AG08395 (cell line): ENCODE measurements at regions not wholly inside any gene's neighbourhood (a gene's known extent, or its start where the extent isn't known, plus 50 kb on each side); places are given as distances from the start of the nearest gene placed in this dataset.
"Not testable (repeated sequence)": the region's sequence is repeated elsewhere in the genome, so short reads cannot be mapped to it uniquely, and the experiment has no call there.

ENCODE experiments used
- DNase-seq: peaks from one replicate; pipeline ENCODE4 v3.0.0; 2012; ENCODE audit warnings: mixed read lengths, low spot score

DNA sequence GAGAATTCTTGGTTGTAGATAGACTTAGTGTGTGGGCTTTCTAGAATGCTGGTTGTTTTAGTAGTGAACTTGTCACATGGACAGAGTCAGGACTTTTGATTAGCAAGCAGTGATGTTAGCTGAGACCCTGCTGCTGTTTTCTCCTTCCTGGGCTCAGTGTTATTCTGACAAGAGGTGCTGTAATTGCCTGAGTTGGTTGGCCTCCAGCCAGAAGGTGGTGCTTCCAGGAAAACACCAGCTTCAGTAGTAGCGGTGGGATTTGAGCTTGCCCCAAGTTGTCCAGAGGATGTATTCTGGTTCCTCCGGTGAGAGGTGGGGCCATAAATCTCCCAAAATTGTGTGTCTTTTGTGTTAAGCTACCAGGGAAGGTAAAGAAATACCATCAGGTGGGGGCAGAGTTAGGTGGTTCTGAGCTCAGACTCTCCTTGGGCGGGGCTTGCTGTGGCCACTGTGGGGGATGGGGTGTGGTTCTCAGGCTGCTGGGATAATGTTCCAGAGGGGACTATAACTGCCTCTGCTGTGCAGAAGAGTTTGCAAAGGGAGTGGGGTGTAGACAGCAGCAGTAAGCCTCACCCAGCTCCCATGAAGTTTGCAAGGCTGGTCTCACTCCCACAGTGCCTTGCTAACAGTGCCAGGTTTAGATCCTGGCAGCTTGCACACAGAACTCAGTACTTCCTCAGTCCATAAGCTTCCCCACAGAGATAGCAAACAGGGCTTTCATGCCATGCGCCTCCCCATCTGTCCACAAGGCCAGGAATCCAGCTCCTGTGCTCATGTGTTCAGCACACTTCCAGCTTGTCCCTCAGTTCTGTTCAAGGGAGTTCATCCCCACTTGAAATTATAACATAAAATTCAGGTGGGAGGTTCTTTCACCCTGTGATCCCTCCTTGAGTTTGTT, 278.4 kb upstream of the PTCHD4 start:
- no peak for DNase-seq

DNA sequence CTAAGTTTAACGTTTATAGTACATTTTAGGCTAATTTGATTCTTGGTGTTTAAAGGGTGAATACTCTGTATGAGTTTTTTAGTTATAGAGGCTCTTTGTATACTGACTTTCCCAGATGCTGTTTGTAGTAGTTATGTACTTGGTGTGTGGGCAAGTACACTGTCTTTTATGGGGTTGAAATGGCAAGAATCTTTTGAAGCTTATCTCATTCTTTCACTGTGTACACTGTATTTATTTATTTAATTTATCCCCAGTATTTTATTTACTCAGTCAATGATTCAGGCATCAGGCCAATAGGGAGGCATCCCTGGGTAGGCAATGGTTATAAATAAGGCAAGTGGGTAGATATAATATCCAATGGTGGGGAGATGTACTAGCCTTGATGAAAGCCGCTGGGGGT, 277.0 kb upstream of the PTCHD4 start:
- no peak for DNase-seq

DNA sequence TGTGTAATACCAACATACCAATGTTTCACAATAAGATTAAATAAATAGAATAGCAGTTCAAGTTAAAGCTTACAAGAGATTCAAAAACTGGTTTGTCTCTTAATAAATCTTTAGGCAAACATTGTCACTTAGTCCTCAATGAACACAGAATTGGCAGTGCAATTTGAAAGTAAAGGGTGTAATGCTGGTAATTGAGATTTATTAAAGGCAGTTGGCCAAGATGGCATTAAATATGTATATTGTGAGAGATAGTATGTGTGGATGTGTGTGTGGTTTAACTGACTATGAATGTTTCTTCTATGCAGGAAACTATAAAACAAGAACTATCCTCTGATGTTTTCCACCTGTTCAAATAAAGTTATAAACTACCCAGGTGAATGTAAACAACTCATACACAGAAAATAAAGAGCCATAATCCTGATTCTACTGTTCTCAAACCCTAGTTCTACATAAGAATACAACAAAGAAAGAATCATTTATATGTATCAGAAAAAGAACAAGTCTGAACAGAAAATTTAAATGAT, 267.9 kb upstream of the PTCHD4 start:
- DNase-seq: no peak

DNA sequence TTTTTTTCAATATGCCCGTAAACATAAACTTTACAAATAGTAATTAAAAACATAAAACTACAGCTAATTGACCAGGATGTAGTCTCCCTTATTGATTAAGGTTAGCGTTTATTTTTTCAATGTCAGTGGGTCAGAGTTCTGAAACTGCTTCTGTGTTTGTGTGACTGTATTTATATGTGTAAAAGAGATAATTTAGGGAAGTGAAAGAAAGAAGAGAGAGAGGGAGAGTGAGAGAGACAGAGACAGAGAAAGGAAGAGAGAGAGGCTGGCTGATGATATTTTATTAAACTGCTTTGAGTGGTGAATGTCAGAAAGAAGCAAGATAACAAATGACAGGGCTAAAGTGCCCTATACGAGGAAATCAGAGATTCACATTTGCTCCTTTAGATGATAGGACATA, 266.1 kb upstream of the PTCHD4 start:
- no peak for DNase-seq

DNA sequence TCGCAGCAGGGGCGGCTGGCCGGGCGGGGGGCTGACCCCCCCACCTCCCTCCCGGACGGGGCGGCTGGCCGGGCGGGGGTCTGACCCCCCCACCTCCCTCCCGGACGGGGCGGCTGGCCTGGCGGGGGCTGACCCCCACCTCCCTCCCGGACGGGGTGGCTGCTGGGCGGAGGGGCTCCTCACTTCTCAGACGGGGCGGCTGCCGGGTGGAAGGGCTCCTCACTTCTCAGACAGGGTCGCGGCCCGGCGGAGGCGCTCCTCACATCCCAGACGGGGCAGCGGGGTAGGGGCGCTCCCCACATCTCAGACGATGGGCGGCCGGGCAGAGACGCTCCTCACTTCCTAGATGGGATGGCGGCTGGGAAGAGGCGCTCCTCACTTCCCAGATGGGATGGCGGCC, 260.2 kb upstream of the PTCHD4 start:
- not testable (repeated sequence) for DNase-seq

DNA sequence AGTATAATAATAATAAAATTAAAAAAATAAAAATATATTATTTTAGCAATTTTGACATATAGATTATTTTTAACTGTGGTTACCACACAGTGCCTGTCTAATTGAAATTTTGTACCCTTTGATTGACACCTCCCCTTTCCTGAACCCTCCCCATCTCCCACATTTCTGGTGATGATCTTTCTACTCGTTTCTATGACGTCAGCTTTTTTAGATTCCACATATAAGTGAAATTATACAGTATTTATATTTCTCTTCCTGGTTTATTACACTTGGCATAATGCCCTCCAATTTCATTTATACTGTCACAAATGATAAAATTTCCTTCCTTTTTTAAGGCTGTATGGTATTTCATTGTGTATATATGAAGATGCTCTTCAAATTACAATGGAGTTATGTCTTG, 258.1 kb upstream of the PTCHD4 start:
- DNase-seq: no peak

DNA sequence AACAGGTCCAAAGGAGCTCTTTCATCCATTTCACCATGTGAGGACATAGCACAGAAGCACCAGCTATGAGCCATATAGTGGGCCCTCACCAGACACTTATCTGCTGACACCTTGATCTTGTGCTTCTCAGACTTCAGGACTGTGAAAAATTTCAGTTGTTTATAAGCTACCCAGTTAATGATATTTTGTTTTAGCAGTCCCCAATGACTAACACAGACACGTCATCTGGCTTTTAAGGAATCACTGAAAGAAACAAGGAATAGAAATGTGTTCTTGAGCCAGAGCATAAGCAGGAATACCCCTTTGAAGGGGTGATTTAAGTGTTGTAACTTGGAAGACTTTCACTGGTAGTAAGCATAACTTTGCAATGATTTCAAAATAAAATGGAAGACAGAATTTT, 214.7 kb upstream of the PTCHD4 start:
- DNase-seq: no peak

DNA sequence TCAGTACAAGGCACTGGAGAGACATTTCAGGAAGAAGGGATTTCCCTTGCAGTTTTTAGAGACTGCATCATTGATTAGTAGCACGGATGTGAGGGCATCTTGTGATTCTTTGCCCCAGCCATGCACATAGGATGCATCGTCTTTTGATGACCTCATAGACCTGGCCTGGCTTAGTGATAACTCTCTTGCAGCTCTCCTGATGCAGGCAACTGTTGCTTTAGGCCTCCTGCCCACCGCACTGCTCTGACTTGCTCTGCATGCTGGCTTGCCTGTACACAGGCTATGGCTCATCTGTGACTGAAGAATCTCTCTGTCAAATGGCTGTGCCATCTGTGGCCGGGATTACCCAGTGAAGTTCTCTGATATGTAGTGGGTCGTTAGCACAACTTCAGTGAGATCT, 207.7 kb upstream of the PTCHD4 start:
- no peak for DNase-seq

DNA sequence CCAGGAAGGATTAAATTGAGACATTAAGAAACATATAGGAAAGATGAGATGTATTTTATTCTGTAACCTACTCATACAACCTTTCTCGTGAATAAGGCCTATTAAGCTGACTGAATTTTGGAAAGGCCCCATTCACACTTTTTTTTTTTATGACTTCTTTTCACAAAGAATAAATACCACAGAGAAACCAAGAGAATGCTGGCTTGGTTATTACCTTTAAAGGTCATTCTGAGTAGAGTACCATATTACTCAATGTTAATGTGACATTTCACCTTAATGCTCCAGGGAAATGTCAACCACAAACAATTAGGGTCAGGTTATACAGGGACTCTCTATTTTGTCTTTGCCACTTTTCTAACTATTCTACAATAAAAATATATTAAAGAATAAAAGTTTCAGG, 204.9 kb upstream of the PTCHD4 start:
- no peak for DNase-seq

DNA sequence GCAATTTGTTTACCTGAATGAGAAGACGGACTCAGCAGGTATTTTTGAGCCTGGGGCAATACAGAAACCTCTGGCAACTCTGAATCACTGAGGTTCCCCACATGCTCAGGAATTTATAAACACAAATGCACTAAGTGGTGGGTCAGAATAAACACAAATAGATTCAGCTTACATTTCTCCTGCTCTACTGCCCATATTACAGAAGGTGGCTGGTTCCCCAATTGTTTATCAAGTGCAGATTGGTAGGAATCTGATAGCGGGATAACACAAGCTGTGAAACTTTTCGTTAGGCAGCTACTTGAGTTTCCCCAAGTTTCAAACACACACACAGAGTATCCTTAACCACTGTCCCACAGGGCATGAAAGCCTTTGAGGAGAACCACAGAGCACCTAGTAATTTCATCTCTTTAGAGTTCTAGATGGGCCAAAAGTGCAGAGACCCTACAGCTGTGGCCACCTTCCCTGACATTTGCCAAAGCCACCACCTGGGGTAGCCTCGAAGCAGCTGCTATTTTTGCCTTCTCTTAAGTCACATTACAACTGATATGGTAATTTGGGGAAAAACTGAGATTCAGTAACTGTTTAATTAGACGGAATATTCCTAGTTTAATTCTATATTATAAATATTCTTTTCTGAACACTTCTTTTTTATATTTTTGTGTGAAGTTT, 204.2 kb upstream of the PTCHD4 start:
- no peak for DNase-seq

DNA sequence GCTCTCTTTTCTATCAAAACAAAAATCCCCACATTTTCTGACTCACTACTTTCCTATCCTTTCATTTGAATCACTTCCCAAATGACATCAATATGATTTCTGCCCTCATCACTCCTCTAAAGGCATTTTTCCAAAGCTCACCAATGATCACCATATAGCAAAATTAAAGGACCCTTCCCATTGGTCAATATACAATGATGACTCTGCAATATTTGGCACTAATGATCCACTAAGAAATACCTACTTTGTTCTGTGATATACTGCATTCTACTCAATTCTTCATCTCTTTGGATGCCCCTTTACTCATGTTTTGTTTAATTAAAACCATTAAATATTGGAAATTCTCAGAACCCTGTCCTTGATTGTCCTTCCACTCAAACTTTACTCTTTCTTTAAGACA, 200.3 kb upstream of the PTCHD4 start:
- DNase-seq: no peak

DNA sequence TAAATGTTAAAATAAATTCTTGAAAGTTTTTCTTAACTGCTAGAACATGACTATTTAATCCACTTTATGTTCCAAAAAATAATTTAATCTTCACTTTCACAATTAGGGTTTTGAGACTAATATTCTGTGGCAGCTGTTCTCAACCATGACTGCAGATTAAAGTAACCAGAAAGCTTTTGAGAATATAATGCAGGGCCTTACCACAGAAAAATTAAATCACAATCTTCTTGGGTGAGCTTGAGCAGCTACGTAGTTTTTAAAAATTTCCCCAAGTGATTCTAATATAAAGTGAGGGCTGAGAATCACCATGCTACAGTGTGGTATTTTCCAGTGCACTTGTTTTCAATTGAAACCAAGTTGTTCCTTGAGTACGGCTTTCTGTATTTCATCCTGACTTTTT, 196.6 kb upstream of the PTCHD4 start:
- no peak for DNase-seq

DNA sequence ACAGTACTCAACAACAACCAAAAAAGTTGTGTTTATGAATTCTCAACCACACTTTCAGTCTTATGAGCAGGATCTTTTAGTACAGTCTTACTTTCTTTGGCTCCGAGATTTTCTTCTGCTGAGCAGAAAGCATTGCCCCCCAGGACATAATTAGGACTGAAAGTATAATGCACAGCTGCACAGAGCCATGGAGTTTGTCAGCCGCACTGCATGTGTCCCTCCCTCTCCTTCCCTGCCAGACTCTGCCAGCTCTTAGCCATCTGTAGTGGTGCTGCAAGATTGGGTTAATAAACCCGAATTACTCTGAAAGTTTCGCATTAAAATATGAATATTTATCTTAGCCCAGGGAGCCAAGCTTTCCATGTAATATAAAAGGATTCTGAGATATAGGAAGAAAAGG, 179.6 kb upstream of the PTCHD4 start:
- DNase-seq: no peak

DNA sequence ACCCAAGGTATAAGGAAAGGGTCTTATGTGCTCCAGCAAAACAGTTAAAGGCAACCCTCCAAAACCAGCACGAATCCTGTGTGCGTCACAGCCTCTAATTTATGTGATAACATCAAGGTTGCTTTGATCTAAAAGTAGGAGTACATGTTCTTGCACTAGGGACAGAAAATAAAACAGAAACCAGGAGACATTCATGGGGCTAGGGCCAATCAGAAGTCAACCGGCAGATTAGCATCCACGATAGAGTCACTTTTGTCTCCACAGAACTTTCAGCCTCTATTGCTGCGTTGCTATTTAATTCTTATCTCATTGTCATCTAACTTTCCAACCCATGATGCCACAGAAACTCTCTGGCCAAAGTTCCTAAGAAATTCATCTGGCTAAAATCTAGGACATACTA, 178.8 kb upstream of the PTCHD4 start:
- DNase-seq: no peak

DNA sequence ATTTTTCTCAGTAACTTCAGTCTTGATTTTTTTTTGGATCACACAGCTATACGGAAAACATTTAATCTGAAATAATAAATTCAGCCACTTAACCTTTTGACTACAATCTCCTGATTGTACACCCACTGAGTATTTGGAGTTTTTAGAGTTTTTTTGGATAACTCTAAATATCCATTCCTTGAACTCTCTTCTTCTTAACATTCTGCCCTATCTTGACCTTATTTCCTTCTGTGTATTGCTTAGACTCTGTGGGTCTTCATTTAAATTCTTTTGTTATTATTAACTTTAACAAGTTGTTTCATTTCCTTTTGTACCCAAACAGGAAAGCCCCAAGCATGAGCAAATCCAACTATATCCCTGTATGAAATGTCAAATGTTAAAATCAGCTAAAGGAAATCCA, 170.2 kb upstream of the PTCHD4 start:
- no peak for DNase-seq

DNA sequence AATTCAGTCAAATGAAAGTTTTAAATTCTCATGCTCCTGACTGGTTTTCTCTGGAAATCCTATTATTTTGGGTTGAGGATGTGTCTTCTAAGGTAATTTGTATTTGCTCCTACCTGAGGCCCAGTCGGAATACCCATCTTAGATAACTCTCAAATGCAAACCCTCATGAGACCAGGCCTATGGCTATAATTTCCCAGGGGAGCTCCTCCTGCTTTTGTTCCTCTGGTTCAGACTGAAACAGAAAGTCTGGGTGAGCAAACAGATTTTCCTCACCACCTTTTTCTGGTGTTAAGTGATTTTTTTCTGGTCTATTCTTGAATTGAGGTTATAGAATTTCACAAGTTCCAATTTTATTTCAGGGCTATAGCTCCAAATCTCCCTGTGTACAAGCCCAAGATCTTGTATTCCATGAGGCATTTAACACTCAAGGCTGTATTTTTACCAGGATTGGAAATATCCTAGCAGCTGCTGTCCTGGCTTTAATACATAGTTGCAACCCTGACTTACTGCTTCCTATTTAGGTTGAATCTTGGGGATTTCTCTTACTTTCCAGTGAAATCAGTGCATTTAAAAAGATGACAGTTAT, 169.1 kb upstream of the PTCHD4 start:
- no peak for DNase-seq

DNA sequence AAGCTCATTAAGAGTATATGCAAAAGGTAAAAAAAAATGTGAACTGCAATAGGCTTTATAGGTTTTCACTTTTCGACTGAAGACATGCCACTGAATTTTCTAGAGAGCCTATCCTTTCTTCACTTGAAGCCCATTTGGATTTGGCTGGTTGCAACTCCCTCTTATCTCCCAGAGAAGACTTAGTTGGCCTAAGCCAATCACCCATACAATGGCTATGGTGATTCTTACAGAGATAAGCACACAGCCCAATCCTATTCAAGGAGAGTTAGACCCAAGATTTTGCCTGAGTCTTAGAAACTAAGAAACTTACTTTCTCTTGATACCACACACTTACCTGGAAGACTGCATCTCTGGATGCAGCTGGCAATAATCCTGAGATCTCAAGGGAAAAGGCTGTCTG, 167.3 kb upstream of the PTCHD4 start:
- no peak for DNase-seq

DNA sequence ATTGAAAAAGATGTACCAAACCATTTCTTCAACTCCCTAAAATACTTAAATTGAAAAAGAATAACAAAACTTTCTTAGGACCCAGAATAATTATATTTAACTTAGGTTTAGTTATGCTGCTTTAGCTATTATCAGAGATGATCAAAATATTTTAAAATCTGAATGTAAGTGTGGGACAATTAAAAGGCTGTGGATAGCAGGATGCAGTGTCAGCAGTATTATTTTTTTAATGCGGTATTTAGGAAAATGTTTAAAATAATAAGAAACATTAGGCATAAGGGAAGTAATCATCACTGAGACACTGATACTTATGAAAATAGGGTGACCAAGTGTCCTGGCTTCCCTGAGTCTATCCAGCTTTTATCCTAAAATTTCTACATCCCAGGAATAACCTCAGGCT, 161.5 kb upstream of the PTCHD4 start:
- no peak for DNase-seq

DNA sequence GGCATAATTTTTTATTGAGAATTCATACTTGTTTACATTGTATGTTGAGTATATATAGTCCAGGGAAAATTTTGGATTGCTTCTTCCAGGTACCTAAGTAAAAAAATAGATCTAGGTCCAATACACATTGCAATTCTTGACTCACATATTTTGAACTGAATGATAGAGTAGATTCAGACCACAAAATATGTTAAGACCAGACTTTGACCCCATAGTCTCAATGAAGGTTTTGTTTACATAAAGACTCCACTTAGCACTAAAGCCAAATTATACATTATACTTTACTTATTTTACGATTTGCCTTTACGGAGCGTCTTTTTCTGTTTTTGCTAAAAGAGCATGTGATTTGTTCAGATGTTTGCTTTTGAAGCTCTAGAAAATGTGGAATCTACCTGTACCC, 144.1 kb upstream of the PTCHD4 start:
- DNase-seq: no peak

DNA sequence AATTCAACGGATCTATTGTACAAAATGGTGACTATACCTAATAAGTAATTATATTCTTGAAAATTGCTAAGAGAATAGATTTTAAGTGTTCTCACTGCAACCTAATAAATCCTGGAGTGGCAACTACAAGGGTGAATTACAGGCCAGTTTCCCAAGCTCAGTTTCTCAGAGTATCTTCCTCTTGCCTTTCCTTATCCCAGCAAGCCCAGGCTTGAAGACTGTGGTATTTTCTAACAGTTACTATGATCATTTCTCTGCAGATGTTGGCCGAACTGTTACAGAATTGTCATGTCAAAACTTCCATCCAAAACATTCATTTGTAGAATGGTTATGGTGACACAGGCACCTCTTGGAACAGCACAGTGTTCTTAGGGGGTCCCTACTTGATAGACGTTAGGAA, 138.1 kb upstream of the PTCHD4 start:
- DNase-seq: no peak

DNA sequence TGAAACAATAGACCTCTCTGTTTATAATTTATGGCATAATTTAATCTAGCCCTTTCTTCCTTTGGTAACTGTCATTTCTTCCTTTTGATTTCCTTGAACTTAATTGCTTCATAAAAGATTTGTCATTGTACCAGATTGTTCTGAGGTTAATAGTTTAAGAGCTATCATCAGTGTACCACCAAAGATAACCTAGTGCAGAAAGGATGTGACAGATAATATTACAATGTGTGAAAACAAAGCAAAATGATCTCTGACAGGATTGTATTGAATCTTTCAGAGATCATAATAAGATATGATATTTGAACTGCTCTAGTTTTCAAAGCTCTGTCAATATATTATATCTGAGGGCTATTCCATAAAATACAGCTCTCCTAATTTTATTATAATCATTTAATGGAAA, 132.1 kb upstream of the PTCHD4 start:
- DNase-seq: no peak

DNA sequence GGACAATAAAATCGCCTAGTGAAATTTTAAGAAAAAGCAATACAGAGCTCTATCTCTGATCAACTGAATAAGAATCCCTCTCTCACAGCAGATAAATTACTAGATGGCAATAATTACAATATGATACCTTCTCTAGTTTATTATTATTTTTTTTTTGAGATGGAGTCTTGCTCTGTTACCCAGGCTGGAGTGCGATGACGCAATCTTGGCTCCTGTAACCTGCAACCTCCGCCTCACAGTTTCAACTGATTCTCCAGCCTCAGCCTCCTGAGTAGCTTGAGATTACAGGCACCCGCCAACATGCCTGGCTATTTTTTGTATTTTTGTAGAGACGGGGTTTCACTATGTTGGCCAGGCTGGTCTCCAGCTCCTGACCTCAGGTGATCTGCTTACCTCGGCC, 129.3 kb upstream of the PTCHD4 start:
- DNase-seq: no peak

DNA sequence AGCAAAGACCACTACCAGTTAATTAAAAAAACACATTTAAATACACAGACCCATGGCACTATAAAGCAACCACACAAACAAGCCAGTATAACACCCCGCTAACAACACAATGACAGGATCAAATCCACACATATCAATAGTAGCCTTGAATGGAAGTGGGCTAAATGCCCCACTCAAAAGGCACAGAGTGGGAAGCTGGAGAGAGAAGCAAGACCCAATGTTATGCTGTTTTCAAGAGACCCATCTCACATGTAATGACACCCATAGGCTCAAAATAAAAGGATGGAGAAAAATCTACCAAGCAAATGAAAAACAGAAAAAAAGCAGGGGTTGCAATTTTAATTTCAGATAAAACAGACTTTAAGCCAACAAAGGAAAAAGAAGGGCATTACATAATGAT, 125.4 kb upstream of the PTCHD4 start:
- DNase-seq: no peak
